ENCODE measurements at regions not wholly inside any gene's neighbourhood (a gene's known extent, or its start where the extent isn't known, plus 50 kb on each side); places are given as distances from the start of the nearest gene placed in this dataset.

DNA sequence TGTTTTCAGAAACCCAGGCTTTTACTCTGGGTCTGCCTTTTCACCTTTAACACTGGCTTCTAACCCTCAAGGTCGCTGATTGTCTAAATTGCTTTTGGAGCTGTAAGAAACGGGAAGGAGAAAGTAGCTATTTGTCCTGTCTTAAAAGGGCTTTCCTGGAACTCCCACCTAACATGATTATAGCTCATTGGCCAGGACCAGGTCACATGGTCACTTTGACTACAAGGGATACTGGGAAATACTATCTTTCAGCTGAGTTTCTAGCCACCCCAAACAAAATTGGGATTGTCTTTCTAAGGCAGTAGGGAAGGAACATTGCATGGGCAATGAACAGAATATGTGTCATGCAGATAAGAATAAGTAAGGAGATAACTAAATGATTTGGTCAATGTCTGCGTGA is 106.7 kb upstream of the ARHGAP24 start:
- no peak overlapping the region for H3K9ac ChIP-seq (ENCODE audit: low read length)
- no peak overlapping the region for H3K4me2 ChIP-seq (ENCODE audit: low read depth, low read length, poor library complexity, severe bottlenecking)
- no peak for TF ChIP-seq EZH2phosphoT487 (conservative IDR thresholded peaks at IDR 0.05; ENCODE audit: low read length)
- TF ChIP-seq, protein P1, sequence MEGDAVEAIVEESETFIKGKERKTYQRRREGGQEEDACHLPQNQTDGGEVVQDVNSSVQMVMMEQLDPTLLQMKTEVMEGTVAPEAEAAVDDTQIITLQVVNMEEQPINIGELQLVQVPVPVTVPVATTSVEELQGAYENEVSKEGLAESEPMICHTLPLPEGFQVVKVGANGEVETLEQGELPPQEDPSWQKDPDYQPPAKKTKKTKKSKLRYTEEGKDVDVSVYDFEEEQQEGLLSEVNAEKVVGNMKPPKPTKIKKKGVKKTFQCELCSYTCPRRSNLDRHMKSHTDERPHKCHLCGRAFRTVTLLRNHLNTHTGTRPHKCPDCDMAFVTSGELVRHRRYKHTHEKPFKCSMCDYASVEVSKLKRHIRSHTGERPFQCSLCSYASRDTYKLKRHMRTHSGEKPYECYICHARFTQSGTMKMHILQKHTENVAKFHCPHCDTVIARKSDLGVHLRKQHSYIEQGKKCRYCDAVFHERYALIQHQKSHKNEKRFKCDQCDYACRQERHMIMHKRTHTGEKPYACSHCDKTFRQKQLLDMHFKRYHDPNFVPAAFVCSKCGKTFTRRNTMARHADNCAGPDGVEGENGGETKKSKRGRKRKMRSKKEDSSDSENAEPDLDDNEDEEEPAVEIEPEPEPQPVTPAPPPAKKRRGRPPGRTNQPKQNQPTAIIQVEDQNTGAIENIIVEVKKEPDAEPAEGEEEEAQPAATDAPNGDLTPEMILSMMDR (IDR thresholded peaks at IDR 0.05; ENCODE audit: insufficient read depth, low read length, poor library complexity, severe bottlenecking), result no peak
- H3K27ac ChIP-seq (ENCODE audit: low read depth, low read length), result no peak overlapping the region
- no peaks in the 10 kb centered on the region; the same call in 1 of the 2 replicates for H3F3A ChIP-seq (ENCODE audit: insufficient read depth)
- no peaks in the 10 kb centered on the region for H3K9me2 ChIP-seq (replicated peaks; ENCODE audit: insufficient read depth, low read length)
- H3K27me3 ChIP-seq (ENCODE audit: low read length), result no peaks in the 10 kb centered on the region
- H3K79me2 ChIP-seq (ENCODE audit: insufficient read depth, low read length), result no peaks in the 10 kb centered on the region
- no peaks in the 10 kb centered on the region for H4K20me1 ChIP-seq (ENCODE audit: low read depth, low read length)
- H2AFZ ChIP-seq (ENCODE audit: low read depth, low read length, severe bottlenecking), result no peak overlapping the region
- H3K9me3 ChIP-seq (ENCODE audit: insufficient read depth, low read length), result no peaks in the 10 kb centered on the region
- H3K36me3 ChIP-seq (ENCODE audit: low read length), result no peaks in the 10 kb centered on the region
- no peak overlapping the region for H3K4me3 ChIP-seq (ENCODE audit: insufficient read depth, low read length, poor library complexity, severe bottlenecking)

DNA sequence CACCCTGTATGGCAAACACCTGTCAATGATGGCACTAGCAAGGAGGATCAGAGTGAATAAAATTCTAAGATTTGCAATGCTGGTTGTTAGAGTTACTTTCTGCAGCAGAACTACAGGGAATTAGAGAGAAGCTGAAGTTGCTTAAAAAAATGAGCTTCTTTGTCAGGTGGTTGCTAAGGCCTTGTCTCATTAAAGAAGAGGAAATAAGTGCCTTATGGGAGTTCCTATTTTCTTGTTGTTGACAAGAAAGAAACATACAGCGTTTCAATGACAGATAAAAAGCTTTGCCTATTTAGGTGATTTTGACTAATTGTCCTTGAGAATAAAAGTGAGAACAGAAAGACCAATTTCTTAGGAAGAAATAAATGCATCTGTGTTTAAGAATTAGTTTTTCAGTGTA is 106.0 kb upstream of the ARHGAP24 start:
- no peak overlapping the region for H3K4me2 ChIP-seq (ENCODE audit: low read depth, low read length, poor library complexity, severe bottlenecking)
- no peaks in the 10 kb centered on the region for H3K9me3 ChIP-seq (ENCODE audit: insufficient read depth, low read length)
- no peak overlapping the region for H3K27ac ChIP-seq (ENCODE audit: low read depth, low read length)
- no peaks in the 10 kb centered on the region for H3K36me3 ChIP-seq (ENCODE audit: low read length)
- H3K9me2 ChIP-seq (replicated peaks; ENCODE audit: insufficient read depth, low read length), result no peaks in the 10 kb centered on the region
- no peaks in the 10 kb centered on the region for H3K27me3 ChIP-seq (ENCODE audit: low read length)
- no peaks in the 10 kb centered on the region for H4K20me1 ChIP-seq (ENCODE audit: low read depth, low read length)
- H2AFZ ChIP-seq (ENCODE audit: low read depth, low read length, severe bottlenecking), result no peak overlapping the region
- TF ChIP-seq EZH2phosphoT487 (conservative IDR thresholded peaks at IDR 0.05; ENCODE audit: low read length), result no peak
- TF ChIP-seq, protein P1 (IDR thresholded peaks at IDR 0.05; ENCODE audit: insufficient read depth, low read length, poor library complexity, severe bottlenecking), result no peak
- no peak overlapping the region for H3K9ac ChIP-seq (ENCODE audit: low read length)
- H3K79me2 ChIP-seq (ENCODE audit: insufficient read depth, low read length), result no peaks in the 10 kb centered on the region
- H3F3A ChIP-seq (ENCODE audit: insufficient read depth), result no peaks in the 10 kb centered on the region; the same call in 1 of the 2 replicates
- H3K4me3 ChIP-seq (ENCODE audit: insufficient read depth, low read length, poor library complexity, severe bottlenecking), result no peak overlapping the region

DNA sequence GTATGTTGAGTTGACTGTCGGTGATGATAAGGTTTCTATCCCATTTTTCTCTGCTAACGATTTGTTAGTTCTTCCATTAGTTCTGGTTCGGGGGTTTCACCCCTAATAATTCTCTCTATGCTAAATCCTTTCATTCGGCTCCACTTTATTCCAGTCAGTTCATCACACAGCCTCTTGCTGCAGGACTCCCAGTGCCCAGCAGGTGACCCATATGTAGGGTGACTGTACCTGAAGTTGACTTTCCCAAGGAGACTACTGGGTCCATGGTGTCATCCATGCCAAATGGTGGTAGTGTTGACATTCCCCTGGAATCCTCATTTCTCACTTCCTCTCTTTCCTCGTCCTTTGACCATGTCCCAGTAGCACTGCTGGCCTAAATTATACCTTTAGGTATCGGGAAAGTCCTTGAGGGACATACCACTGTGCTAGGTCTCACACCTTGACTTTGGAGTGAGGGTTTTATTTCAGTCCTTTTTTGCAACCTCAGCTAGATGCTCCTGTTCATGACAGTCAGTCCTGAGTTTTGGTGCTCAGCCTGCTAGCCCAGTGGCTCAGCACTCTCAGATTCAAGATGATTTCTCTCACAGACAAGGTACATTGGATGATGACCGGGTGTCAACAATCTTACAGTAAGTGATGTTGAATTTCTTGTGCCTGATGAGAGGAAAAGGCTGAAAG is 105.1 kb upstream of the ARHGAP24 start:
- Histone ChIP-seq H3K27ac (ENCODE audit: low read depth, low read length) (no peak overlapping the region), H3K9me2 (replicated peaks; ENCODE audit: insufficient read depth, low read length) (no peaks in the 10 kb centered on the region), H3K27me3 (ENCODE audit: low read length) (no peaks in the 10 kb centered on the region), H2AFZ (ENCODE audit: low read depth, low read length, severe bottlenecking) (no peak overlapping the region), H3K9ac (ENCODE audit: low read length) (no peak overlapping the region), H3K4me2 (ENCODE audit: low read depth, low read length, poor library complexity, severe bottlenecking) (no peak overlapping the region), H3K4me3 (ENCODE audit: insufficient read depth, low read length, poor library complexity, severe bottlenecking) (no peak overlapping the region), H3F3A (ENCODE audit: insufficient read depth) (no peaks in the 10 kb centered on the region; the same call in 1 of the 2 replicates), H3K9me3 (ENCODE audit: insufficient read depth, low read length) (no peaks in the 10 kb centered on the region), H4K20me1 (ENCODE audit: low read depth, low read length) (no peaks in the 10 kb centered on the region), H3K79me2 (ENCODE audit: insufficient read depth, low read length) (no peaks in the 10 kb centered on the region), H3K36me3 (ENCODE audit: low read length) (no peaks in the 10 kb centered on the region)
- no peak for TF ChIP-seq EZH2phosphoT487 (conservative IDR thresholded peaks at IDR 0.05; ENCODE audit: low read length)
- TF ChIP-seq, protein P1 (IDR thresholded peaks at IDR 0.05; ENCODE audit: insufficient read depth, low read length, poor library complexity, severe bottlenecking), result no peak

All from SU-DHL-6 (cell line).